ENCODE measurements at regions not wholly inside any gene's neighbourhood (a gene's known extent, or its start where the extent isn't known, plus 50 kb on each side); places are given as distances from the start of the nearest gene placed in this dataset.

GRCh38 chr16:8476824-8477223 is 113.5 kb downstream of the TMEM114 start:
- TF ChIP-seq CTCF (IDR thresholded peaks at IDR 0.05) (no peak), POLR2A (IDR thresholded peaks at IDR 0.05) (no peak)
